ENCODE measurements at regions not wholly inside any gene's neighbourhood (a gene's known extent, or its start where the extent isn't known, plus 50 kb on each side); places are given as distances from the start of the nearest gene placed in this dataset.

- TF ChIP-seq EP300 (IDR thresholded peaks at IDR 0.05; ENCODE audit: borderline replicate concordance in 1 of 2, low read depth in 2 of 2, low read length in 2 of 2) (no peak), EGR1 (IDR thresholded peaks at IDR 0.05; ENCODE audit: borderline replicate concordance, low read depth, low read length) (no peak), EZH2 (IDR thresholded peaks at IDR 0.05; ENCODE audit: low read depth, low read length, severe bottlenecking) (no peak), YY1 (IDR thresholded peaks at IDR 0.05; ENCODE audit: low read depth, low read length) (no peak), POLR2A (IDR thresholded peaks at IDR 0.05; ENCODE audit: control extremely low read depth in 1 of 2, low read depth in 2 of 2, low read length in 2 of 2) (no peak), CEBPB (IDR thresholded peaks at IDR 0.05; ENCODE audit: low read depth, low read length) (no peak), CTCF (IDR thresholded peaks at IDR 0.05; ENCODE audit: control extremely low read depth in 1 of 3, insufficient read depth in 1 of 3, low read depth in 1 of 3, low read length in 3 of 3) (no peak), KDM1A (IDR thresholded peaks at IDR 0.05; ENCODE audit: borderline replicate concordance, low read length) (no peak), ATF3 (IDR thresholded peaks at IDR 0.05; ENCODE audit: insufficient read depth, low read depth, low read length) (no peak), ZNF274 (IDR thresholded peaks at IDR 0.05; ENCODE audit: borderline replicate concordance, extremely low read depth, low read length) (no peak), SUZ12 (IDR thresholded peaks at IDR 0.05; ENCODE audit: low read length) (no peak), TCF12 (IDR thresholded peaks at IDR 0.05; ENCODE audit: low read depth, low read length) (no peak), CREB1 (IDR thresholded peaks at IDR 0.05) (no peak)
- TF ChIP-seq, protein P1, sequence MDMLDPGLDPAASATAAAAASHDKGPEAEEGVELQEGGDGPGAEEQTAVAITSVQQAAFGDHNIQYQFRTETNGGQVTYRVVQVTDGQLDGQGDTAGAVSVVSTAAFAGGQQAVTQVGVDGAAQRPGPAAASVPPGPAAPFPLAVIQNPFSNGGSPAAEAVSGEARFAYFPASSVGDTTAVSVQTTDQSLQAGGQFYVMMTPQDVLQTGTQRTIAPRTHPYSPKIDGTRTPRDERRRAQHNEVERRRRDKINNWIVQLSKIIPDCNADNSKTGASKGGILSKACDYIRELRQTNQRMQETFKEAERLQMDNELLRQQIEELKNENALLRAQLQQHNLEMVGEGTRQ (IDR thresholded peaks at IDR 0.05; ENCODE audit: low read length) = no peak
Measured at GRCh38 chr7:17090751-17091150, 207.7 kb upstream of the AHR start.
